Mammary epithelial cell (primary cell): ENCODE measurements at regions not wholly inside any gene's neighbourhood (a gene's known extent, or its start where the extent isn't known, plus 50 kb on each side); places are given as distances from the start of the nearest gene placed in this dataset.

ENCODE experiments used
- EZH2 ChIP-seq: IDR thresholded peaks from 2 replicates; pipeline ENCODE4 v1.6.1; 2012; ENCODE audit warnings: low read length, inconsistent platforms, borderline replicate concordance
- TF ChIP-seq, protein P1 (sequence below), 2 donors: IDR thresholded peaks in 1 of 2; conservative IDR thresholded peaks in 1 of 2; 2 replicates each; pipeline ENCODE4 v1.5.1; 2011 to 2012; ENCODE audit warnings: inconsistent platforms in 2 of 2, low read length in 2 of 2, mild to moderate bottlenecking in 2 of 2, control low read depth in 1 of 2, low read depth in 1 of 2; ENCODE audit not compliant: insufficient read depth in 1 of 2; ENCODE audit errors: extremely low read depth in 1 of 2

DNA sequence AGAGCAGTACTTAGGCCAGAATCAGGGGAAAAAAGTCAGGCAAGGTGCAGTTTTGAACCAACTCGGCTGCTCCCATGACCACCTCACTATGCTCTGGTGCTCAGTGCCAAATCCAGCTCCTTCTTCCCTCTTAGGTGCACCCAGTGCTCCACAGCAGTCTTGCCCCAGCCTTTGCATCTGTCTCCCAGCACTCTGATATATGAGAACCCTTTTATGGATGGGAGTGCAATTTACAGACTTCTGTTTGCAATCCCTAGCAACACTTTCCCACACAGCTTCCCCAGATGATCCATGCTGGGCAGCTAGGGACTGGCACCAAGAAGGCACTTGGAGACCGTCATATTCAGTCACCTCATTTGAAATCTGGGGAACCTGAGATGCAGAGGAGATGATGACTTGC lies 267.9 kb upstream of the CCL2 start:
- TF ChIP-seq, protein P1, sequence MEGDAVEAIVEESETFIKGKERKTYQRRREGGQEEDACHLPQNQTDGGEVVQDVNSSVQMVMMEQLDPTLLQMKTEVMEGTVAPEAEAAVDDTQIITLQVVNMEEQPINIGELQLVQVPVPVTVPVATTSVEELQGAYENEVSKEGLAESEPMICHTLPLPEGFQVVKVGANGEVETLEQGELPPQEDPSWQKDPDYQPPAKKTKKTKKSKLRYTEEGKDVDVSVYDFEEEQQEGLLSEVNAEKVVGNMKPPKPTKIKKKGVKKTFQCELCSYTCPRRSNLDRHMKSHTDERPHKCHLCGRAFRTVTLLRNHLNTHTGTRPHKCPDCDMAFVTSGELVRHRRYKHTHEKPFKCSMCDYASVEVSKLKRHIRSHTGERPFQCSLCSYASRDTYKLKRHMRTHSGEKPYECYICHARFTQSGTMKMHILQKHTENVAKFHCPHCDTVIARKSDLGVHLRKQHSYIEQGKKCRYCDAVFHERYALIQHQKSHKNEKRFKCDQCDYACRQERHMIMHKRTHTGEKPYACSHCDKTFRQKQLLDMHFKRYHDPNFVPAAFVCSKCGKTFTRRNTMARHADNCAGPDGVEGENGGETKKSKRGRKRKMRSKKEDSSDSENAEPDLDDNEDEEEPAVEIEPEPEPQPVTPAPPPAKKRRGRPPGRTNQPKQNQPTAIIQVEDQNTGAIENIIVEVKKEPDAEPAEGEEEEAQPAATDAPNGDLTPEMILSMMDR (conservative IDR thresholded peaks at IDR 0.05 in 1 of 2, IDR thresholded peaks at IDR 0.05 in 1 of 2; ENCODE audit: extremely low read depth in 1 of 2, insufficient read depth in 1 of 2, low read depth in 1 of 2, low read length in 2 of 2): no peak
- TF ChIP-seq EZH2: no peak
